Osteocyte (in vitro differentiated cells): ENCODE measurements at regions not wholly inside any gene's neighbourhood (a gene's known extent, or its start where the extent isn't known, plus 50 kb on each side); places are given as distances from the start of the nearest gene placed in this dataset.

Experiments
- DNase-seq: peaks from one replicate; pipeline ENCODE4 v3.0.0; 2021; ENCODE audit warnings: mixed read lengths; ENCODE audit not compliant: unreplicated experiment; ENCODE audit errors: extremely low spot score
- H3K27ac Mint-ChIP-seq: one replicate; pipeline ENCODE4 v1.8.0; 2021; ENCODE audit warnings: mild to moderate bottlenecking, mixed read lengths; ENCODE audit not compliant: unreplicated experiment
- H3K27me3 Mint-ChIP-seq: one replicate; pipeline ENCODE4 v1.8.0; 2021; ENCODE audit warnings: mixed read lengths; ENCODE audit not compliant: unreplicated experiment
- H3K36me3 Mint-ChIP-seq: one replicate; pipeline ENCODE4 v1.8.0; 2021; ENCODE audit warnings: mixed read lengths; ENCODE audit not compliant: unreplicated experiment
- H3K4me1 Mint-ChIP-seq: one replicate; pipeline ENCODE4 v1.8.0; 2021; ENCODE audit warnings: mixed read lengths; ENCODE audit not compliant: unreplicated experiment
- H3K4me3 Mint-ChIP-seq: one replicate; pipeline ENCODE4 v1.8.0; 2021; ENCODE audit warnings: mild to moderate bottlenecking, moderate library complexity, mixed read lengths; ENCODE audit not compliant: unreplicated experiment
- H3K9me3 Mint-ChIP-seq: one replicate; pipeline ENCODE4 v1.8.0; 2021; ENCODE audit warnings: mixed read lengths; ENCODE audit not compliant: unreplicated experiment
- TF ChIP-seq, protein P1 (sequence below): fragments of 200-600 bp; sonication (generic); IDR thresholded peaks from 2 replicates; pipeline ENCODE4 v1.5.0; 2021; ENCODE audit warnings: antibody characterized with exemption, mild to moderate bottlenecking, moderate library complexity

DNA sequence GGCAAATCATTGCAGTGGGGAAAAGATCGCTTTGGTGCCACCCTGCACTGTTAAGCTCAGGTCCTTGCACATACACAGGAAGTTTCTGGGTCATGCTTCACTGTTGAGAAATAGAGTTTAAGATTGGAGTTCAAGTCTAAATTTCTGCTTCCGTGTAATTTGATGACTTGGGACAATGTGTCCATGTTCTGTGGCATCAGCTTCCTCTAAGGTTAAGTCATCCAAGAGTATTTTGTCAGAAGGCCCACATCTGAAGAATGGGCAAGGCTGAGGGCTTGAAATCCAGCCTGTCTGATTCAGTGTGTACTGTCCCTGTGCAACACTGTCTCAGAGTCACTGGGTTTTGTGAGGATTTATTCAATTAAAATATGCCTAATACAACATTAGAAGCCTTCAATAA lies 880.7 kb downstream of the SUCLG1 start:
- H3K36me3 Mint-ChIP-seq: no peaks in the 10 kb centered on the region
- DNase-seq: no peak
- no peak overlapping the region for H3K27ac Mint-ChIP-seq
- TF ChIP-seq, protein P1, sequence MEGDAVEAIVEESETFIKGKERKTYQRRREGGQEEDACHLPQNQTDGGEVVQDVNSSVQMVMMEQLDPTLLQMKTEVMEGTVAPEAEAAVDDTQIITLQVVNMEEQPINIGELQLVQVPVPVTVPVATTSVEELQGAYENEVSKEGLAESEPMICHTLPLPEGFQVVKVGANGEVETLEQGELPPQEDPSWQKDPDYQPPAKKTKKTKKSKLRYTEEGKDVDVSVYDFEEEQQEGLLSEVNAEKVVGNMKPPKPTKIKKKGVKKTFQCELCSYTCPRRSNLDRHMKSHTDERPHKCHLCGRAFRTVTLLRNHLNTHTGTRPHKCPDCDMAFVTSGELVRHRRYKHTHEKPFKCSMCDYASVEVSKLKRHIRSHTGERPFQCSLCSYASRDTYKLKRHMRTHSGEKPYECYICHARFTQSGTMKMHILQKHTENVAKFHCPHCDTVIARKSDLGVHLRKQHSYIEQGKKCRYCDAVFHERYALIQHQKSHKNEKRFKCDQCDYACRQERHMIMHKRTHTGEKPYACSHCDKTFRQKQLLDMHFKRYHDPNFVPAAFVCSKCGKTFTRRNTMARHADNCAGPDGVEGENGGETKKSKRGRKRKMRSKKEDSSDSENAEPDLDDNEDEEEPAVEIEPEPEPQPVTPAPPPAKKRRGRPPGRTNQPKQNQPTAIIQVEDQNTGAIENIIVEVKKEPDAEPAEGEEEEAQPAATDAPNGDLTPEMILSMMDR: no peak
- no peak overlapping the region for H3K4me3 Mint-ChIP-seq
- no peaks in the 10 kb centered on the region for H3K4me1 Mint-ChIP-seq
- no peaks in the 10 kb centered on the region for H3K27me3 Mint-ChIP-seq
- H3K9me3 Mint-ChIP-seq: no peaks in the 10 kb centered on the region

DNA sequence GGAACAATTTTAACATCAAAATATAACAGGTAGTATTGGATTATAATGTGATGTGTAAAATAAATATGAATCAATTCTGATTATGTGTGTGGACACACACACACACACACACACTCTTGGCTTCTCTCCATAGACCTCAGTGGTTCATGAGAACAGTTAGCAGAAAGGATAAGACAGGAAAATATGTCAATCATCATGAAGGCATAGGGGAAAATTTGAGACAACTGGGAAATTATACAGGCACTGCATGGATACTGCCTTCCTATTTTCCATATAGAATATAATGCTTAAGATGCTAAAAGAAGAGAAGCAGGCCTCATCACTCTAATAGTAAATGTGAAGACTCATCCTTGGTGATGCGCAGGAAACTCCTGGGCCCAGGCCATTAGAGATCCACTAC lies 884.5 kb downstream of the SUCLG1 start:
- TF ChIP-seq, protein P1: no peak

GRCh38 chr2:83573060-83573459 lies 886.0 kb downstream of the SUCLG1 start:
- TF ChIP-seq, protein P1: no peak

More for the DNA sequence above, 884.5 kb downstream of the SUCLG1 start:
- DNase-seq: no peak
- H3K4me1 Mint-ChIP-seq: no peaks in the 10 kb centered on the region
- peaks cover 1% of the 10 kb centered on the region for H3K27me3 Mint-ChIP-seq
- no peak overlapping the region for H3K4me3 Mint-ChIP-seq
- H3K27ac Mint-ChIP-seq: no peak overlapping the region
- H3K9me3 Mint-ChIP-seq: no peaks in the 10 kb centered on the region
- H3K36me3 Mint-ChIP-seq: no peaks in the 10 kb centered on the region

GRCh38 chr2:83572400-83572799 lies 886.7 kb downstream of the SUCLG1 start:
- peaks cover 1% of the 10 kb centered on the region for H3K27me3 Mint-ChIP-seq
- H3K36me3 Mint-ChIP-seq: no peaks in the 10 kb centered on the region
- H3K4me3 Mint-ChIP-seq: no peak overlapping the region
- TF ChIP-seq, protein P1: no peak
- no peaks in the 10 kb centered on the region for H3K9me3 Mint-ChIP-seq
- DNase-seq: no peak
- H3K4me1 Mint-ChIP-seq: no peaks in the 10 kb centered on the region
- no peak overlapping the region for H3K27ac Mint-ChIP-seq

More at GRCh38 chr2:83573060-83573459, 886.0 kb downstream of the SUCLG1 start:
- Mint-ChIP-seq H3K36me3 (no peaks in the 10 kb centered on the region), H3K9me3 (no peaks in the 10 kb centered on the region), H3K4me1 (no peaks in the 10 kb centered on the region), H3K27ac (no peak overlapping the region), H3K27me3 (peaks cover 1% of the 10 kb centered on the region), H3K4me3 (no peak overlapping the region)
- no peak for DNase-seq

GRCh38 chr2:83567551-83567950 lies 891.5 kb downstream of the SUCLG1 start:
- Mint-ChIP-seq H3K27me3 (peaks cover 1% of the 10 kb centered on the region), H3K4me1 (no peaks in the 10 kb centered on the region), H3K27ac (no peak overlapping the region), H3K9me3 (no peaks in the 10 kb centered on the region), H3K36me3 (no peaks in the 10 kb centered on the region), H3K4me3 (no peak overlapping the region)
- DNase-seq: no peak
- TF ChIP-seq, protein P1: no peak
